AG20443 (cell line): ENCODE measurements at regions not wholly inside any gene's neighbourhood (a gene's known extent, or its start where the extent isn't known, plus 50 kb on each side); places are given as distances from the start of the nearest gene placed in this dataset.
"Not testable (repeated sequence)": the region's sequence is repeated elsewhere in the genome, so short reads cannot be mapped to it uniquely, and the experiment has no call there.

Experiments
- DNase-seq: peaks from one replicate; pipeline ENCODE4 v3.0.0; 2012; ENCODE audit warnings: low spot score, mixed read lengths

DNA sequence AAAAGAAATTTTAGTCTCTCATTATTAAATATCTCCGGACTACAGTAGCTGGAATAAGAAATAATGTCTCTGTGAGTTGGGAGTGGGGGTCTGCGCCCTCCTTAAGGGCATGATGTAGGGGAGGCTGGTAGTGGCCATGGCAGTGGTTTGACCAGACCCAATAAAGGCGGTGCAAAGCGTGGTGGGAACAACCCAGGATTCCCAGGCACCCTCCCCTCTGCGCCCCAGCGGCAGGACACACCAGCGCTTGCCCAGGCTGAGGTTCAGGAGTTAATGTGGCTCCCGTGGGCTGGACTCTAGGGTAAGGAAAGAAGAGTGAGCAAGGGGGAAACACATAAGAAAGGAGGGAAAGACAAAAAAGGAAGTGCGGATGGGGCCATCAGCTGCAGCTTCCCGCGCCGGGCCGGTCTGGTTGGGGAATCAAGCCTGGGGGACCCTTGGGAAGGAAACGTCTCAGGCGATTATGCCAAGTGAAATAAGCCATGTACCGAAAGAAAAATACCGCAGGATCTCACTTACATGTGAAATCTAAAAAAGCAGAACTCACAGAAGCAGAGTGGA, 157.5 kb upstream of the SMIM31 start:
- DNase-seq = no peak

DNA sequence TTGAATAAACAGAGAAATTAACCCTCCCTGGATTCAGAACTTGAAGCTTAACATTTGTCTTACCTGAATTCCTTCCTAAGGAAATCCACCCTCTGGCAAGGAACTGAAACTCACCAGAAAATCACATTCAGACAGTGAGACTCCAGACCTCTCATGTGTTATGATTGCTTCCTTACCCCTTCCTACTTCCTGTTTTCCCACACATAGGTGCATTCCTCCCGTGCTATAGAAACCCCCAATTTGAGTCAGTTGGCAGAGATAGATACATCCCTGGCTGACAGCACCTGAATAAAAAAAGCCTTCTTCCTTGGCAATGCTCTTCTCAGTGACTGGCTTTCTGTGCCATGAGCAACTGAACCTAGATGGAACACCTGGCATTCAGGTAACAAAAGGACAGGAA, 157.0 kb upstream of the SMIM31 start:
- no peak for DNase-seq

DNA sequence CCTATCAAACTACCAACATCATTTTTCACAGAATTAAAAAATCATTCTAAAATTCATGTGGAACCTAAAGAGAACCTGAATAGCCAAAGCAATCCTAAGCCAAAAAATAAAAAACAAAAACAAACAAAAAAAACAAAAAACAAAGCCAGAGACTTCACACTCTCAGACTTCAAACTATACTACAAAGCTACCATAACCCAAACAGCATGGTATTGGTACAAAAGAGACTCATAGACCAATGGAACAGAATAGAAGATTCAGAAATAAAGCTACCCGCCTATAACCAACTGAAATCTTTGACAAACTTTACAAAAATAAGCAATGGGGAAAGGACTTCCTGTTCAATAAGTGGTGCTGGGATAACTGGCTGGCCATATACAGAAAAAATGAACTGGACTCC, 152.3 kb upstream of the SMIM31 start:
- no peak for DNase-seq

DNA sequence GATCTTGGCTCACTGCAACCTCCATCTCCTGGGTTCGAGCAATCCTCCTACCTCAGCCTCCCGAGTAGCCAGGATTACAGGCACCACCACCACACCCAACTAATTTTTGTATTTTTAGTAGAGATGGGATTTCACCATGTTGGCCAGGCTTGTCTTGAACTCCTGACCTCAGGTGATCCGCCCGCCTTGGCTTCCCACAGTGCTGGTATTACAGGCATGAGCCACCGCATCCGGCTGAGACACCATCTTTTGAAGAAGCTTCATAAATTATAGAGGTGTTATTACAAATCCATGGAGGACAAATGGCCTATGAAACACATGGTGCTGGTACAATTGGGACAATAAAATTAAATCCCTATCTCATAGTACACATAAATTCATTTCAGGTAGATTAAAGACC, 148.1 kb upstream of the SMIM31 start:
- DNase-seq = not testable (repeated sequence)

DNA sequence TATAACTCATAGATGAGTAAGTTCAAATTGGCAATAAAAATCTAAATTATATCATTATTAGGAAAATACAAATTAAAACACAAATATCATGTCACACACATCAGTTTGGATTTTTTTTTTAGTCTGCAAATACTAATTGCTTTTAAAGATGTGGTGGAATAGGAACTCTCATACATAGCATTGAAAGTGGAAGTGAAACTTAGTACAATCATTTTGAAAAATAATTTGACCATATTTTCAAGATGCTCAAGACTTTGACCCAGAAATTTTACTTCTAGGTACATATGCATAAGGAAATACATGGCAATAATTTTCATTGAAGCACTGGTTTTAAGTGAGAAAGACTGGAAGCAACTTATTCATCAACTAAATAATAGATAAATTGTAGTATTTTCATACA, 147.5 kb upstream of the SMIM31 start:
- no peak for DNase-seq

DNA sequence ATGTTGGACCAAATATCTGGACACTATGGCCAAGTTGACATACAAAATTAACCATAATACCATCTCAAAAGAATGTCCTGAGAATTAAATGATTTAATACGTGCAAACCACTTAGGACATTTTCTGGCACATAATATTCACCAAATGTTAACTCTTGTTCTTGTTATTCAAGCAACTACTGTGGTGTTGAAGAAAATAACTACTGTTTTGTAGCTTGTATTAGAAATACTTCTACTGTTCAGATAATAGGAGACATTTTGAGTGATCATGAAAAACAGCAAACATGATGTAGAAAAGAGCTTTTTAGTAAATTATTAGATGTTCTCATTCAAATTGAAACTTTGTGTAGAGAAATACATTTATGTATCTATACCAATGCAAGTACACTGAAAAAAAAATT, 140.7 kb upstream of the SMIM31 start:
- DNase-seq = no peak

DNA sequence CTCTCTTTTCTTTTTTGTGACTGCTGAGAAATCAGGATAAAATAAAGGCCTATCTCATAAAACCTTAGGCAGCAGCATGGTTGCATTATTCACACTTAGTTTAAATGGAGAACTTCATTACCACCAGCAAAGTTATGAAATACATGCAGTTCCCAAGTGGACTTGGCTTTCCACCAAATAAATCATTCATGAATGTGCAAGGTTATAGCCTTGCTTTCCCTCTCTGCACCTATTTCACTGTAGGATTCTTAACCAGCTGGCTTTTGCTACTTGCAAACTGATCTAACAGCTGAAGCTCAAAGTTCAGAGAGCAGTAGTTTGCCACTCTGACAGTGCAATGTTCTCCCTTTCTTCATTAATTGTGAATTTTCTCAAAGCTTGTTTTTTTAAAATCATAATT, 140.1 kb upstream of the SMIM31 start:
- DNase-seq = no peak

DNA sequence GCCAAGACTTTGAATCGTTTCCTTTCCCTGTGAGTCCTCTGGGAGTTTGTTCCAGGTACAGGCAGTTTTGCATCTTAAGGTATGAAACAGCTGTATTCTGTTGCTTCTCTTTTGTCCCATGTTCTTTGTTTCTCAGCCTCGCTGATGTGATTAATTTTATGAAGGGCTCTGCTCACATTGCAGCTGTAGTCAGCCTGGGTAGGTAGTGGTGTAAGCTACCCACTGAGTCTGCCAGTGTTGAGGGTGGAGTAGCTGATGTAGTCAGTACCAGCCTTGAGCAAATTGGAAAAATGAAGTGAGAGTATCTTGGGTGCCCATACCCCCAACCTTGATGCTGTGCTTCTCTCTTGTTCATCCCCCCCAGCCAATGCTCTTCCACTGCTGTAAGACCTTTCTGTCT, 139.6 kb upstream of the SMIM31 start:
- no peak for DNase-seq

DNA sequence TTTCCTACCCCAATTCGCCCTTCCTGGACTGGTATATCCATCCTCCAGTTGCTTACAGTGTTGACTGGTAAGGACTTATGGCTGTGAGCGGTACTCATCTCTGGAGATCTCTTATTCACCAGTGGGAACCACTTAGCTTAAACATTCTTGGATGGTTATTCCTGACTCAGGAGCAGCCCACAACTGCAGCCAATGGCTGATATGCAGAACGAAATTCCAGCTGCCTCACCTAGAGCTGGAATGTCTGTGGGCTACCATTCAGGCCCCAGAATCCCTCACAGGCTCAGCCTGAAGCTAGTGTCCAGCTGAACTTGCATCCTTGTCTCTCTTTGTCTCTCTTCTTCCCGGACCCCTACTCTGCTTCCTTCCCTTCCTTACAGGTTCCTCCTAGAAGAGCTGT, 138.9 kb upstream of the SMIM31 start:
- DNase-seq = no peak

DNA sequence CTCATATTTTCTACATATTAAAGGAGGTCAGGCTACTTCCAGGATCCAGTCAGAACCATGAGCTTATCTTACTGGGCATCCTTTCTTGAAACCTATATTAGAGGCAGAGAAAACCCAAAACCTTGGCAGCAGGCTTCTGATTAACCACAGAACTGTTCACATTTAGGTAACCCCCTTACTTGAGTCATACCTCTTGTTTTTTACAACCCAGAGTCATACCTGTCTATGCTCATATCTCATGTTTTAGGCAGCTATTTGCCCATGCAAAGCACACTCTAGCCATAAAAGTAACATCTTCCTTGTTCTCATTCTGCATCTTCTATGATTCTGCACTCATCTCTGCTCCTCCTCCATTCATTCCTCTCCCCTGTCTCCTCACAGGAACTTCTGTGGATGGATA, 138.0 kb upstream of the SMIM31 start:
- no peak for DNase-seq

DNA sequence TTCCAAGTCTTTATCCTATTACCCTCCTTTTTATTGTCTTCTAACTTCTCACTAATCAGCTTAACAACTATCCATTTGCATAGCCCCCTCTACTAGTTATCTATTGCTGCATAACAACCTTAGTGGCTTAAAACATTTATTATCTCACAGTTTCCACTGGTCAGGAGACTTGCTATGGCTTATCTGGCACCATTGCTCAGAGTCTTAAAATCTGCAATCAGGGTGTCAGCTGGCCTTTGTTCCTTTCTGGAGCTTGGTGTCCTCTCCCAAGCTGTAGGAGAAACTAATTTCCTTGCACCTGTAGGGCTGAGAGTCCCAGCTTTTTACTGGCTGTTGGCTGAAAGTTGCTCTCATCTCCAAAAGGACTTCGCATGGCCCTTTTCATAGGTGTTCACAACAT, 137.0 kb upstream of the SMIM31 start:
- DNase-seq = no peak

DNA sequence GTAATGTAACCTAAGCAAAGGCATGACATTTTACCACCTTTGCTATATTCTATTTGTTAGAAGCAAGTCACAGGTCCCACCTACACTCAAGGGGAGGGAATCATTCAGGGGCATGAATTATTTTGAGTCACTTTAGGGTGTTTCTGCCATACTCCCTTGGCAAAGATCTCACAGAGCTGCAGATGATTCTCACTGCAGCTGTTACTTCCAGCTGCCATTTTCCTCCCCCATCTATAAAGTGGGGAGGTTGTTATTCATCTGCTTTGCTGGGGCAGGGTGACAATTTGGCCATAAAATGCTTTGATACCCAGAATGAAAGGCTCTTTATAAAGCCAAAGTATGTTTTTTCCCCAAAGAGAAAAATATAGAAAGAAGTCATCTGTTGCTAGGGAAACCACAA, 136.5 kb upstream of the SMIM31 start:
- no peak for DNase-seq

DNA sequence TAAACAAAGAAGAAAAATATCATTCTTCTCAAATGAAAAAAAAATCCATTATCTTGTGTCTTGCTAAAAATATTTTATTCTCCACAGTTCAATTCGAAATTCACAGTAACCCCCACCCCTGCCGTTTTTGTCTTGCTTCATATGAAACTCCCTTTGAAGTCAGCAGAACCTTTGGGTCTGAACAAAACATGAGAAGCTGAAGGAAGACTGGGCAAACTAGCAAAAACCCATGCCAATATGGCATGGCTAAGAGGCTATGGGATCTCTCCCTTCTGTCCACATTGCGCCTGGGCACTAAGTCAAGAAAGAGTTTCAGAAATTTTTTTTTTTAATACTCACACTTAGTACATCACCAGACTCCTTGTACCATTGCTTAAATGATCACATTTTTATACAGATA, 136.0 kb upstream of the SMIM31 start:
- DNase-seq = no peak

DNA sequence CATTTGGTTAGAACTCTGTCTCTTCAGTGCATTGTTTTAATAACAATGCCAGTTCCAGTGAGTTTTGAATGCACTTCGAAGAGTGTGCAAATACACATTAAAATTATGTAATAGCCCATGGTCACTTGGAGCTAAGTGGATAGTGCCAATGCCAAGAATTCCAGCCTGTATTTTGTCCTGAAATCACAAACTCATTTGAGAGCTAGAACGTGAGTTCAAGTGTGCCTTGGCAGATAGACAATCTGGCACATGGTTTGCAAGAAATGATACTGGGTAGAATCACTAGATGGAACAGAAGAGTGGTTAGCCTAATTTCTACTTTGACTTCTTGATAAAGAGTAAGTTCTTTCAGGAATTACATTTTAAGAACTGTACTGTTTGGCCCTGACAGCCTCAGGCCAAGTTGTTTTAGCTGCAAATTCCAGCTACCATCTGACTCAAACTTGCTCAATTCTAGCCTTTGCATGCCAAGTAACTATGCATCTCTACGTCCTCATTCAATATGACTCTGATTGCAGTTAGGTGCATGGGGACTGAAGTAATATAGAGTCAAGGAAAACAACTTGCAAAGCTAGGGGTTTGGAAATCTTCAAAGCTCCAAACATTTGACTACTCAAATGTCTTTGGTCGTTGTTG, 131.9 kb upstream of the SMIM31 start:
- no peak for DNase-seq

DNA sequence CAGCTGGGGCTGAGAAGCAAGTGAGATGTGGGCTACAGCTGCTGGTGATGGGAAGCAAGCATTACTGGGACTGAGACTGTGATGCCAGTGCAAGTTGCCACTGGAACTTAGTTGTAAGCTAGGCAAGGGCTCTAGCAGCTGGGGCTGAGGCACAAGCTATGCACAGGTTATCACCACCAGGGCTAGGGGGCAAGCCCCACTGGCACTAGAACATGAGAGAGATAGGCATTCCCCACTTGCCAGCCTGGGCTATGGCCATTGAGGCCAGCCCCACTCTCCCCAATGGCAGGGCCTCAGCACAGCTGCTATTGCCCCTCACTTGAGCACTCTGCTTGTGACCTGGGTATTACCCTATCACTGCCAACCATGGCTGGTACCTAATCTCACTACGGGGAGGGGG, 130.8 kb upstream of the SMIM31 start:
- DNase-seq = no peak

DNA sequence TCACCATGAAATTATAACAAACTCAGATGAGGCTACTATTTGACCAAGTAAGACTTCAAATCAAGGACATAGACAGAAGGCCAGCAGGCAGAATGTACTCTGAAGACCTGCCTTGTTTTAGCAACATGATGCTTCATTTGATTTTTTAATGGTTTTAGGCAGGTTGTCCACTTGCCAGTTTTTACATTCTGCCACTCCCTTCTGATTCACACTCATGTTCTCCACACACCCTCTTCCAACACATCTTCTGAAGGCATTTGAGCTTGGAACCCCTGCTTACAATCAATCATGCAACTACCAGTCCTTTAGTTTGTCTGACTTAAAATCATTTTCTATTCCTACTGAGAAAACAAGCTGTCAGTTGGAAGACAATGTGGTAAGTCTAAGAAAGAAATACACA, 114.9 kb upstream of the SMIM31 start:
- no peak for DNase-seq

DNA sequence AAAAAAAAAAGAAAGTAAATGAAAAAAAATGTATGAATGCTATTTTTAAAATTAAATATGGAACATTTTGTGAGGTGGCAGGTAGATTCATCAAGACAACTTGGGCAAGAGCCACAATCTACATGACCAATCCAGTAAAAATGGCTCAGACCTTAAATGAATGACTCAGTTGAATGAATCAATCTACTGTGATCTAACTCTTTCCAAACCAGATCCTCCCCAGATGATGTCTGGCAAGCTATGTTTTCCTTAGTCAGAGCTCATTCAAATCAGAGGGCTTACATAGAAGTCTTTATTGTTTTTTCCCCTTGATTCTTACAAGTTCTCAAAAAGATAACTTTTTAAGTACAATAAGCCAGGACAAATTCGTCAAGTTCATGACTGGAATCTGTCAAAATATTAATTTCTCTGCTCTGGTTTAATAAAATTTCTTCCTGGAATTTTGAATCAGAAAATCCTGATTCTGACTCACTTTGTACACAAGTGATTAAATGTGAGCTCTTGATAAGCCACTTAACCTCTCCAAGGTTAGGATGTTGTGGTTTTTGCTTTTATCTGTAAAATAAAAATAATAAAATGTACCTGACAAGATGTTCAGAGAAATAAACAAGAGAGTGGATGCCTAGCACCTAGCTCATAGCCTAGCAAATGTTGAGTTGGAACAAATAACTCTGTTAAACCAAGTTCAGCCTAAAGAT, 105.6 kb upstream of the SMIM31 start:
- peak; percentile 14 for DNase-seq

DNA sequence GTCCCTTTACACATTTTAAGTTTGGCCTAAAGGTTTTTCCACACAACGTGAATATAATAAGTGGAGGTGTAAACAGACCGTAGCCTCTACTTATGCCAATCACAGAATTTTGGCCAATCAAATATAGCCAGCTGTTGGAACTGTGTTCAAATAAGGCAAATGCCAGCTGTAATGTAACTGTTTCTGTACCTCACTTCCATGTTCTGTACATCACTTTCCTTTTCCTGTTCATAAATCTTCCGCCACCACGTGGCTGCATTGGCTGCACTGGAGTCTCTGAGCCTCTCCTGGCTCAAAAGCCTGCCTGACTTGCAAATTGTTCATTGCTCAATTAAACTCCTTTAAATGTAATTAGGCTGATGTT, 105.1 kb upstream of the SMIM31 start:
- no peak for DNase-seq

DNA sequence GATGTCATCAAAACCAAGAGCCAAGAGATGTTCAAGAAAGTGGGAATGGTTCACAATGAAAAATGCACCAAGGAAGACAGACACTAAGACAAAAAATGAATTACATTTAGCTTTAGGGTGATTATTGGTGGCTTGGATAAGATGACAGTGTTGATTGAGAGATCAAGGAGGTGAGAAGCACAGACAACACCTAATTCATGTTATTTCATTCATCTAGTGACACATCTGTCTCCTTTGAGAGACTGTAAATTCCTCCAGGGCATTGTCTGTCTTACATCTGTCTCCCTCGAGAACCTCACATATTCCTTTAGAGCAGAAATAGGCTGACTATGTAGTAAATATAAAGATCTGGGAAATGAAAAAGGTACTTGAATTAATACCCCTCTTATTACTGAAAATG, 94.2 kb upstream of the SMIM31 start:
- no peak for DNase-seq

DNA sequence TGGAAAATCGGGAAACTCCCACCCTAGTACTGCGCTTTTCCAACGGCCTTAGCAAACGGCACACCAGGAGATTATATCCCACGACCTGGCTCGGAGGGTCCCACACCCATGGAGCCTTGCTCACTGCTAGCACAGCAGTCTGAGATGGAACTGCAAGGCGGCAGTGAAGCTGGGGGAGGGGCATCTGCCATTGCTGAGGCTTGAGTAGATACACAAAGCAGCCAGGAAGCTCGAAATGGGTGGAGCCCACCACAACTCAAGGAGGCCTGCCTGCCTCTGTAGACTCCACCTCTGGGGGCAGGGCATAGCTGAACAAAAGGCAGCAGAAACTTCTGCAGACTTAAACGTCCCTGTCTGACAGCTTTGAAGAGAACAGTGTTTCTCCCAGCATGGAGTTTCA, 77.8 kb upstream of the SMIM31 start:
- DNase-seq = not testable (repeated sequence)

DNA sequence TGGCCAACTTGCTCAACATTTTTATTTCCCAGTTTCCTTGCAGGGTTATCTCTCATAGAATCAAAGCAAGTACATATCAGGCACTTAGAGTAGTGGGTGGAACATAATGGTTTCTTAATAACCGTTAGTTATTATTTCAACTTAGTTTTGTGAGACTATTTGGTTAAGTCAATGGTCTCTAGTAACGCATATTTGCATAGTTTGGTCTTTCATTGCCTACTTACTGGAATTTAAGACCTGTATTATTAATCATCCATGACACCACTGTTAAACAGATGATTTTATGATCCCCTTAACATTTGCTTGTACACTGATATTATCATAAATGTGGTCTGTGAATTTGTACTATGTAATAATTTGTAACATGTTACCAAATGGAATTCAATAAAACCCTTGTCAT, 70.9 kb upstream of the SMIM31 start:
- DNase-seq = no peak

DNA sequence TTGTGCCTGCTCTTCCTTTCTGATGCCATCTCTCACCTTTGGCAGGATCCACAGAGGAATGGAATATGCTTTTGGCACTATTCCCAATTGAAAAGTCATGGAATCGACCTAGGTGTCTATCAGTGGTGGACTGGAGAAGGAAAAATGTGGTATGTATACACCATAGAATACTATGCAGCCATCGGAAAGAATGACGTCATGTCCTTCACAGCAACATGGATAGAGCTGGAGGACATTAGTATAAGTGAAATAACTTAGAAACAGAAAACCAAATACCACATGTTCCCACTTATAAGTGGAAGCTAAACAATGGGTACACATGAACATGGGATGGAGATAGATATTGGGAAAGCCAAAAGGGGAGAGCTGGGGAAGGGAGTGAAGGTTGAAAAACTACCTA, 58.3 kb upstream of the SMIM31 start:
- DNase-seq = no peak

DNA sequence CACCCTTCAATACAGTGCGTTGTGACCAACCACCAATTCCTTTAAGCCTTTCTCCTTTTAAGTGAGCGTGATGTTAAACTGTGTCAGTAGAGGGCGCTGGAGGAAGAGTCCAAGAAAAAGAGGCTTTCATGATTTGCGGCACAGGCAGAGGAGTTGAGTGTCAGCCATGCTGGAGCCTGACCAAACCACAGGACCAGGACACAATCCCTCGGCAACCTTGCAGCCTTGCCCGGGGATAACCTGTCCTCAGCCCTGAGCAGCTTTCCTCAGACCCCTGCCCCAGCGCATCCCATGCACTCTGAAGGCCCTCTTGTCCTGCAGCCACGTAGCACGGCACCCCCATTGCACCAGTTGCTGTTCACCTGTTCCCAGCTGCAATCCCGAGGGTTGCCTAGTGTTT, 53.5 kb upstream of the SMIM31 start:
- DNase-seq = peak; percentile 11

DNA sequence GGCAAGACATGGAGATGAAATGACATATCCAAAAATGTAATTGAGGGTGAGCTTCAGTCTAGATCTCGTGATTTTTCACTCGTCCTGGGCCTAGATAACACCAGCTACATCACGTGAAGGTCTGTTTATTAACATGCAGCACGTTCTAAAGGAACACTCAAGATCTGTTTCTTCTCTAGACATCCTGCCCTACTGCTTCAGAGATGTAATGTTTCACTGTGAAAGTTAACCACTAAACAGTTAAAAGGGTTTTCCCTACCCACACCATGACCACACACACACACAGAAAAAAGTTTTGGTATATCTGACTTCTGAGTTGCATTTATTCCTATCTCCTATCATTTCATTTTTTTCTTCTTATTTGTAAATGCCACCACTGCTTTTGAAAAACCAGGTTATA, 52.3 kb upstream of the SMIM31 start:
- DNase-seq = no peak
